Mesenchymal stem cell (in vitro differentiated cells and primary cell): ENCODE measurements at regions not wholly inside any gene's neighbourhood (a gene's known extent, or its start where the extent isn't known, plus 50 kb on each side); places are given as distances from the start of the nearest gene placed in this dataset.
"Not testable (repeated sequence)": the region's sequence is repeated elsewhere in the genome, so short reads cannot be mapped to it uniquely, and the experiment has no call there.

ENCODE experiments used
- DNase-seq: peaks from one replicate; pipeline ENCODE4 v3.0.0-alpha.2; 2013
- H2AFZ ChIP-seq: one replicate; pipeline ENCODE4 v1.6.1; 2013; ENCODE audit warnings: low read depth, mild to moderate bottlenecking, control low read depth, inconsistent platforms, low read length, moderate library complexity
- H2AK5ac ChIP-seq: 2 replicates; pipeline ENCODE4 v1.6.1; 2013; ENCODE audit warnings: low read length, moderate library complexity, mild to moderate bottlenecking, inconsistent platforms; ENCODE audit not compliant: severe bottlenecking
- H2BK120ac ChIP-seq: one replicate; pipeline ENCODE4 v1.6.1; 2013; ENCODE audit warnings: low read depth, mild to moderate bottlenecking, inconsistent platforms, low read length, moderate library complexity
- H2BK12ac ChIP-seq, 2 experiments: one replicate each; pipeline ENCODE4 v1.6.1; 2013; ENCODE audit warnings: inconsistent platforms in 2 of 2, low read length in 2 of 2, mild to moderate bottlenecking in 2 of 2, moderate library complexity in 2 of 2, control low read depth in 1 of 2
- H2BK15ac ChIP-seq: one replicate; pipeline ENCODE4 v1.6.1; 2013; ENCODE audit warnings: mild to moderate bottlenecking, low read depth, inconsistent platforms; ENCODE audit not compliant: poor library complexity, severe bottlenecking
- H2BK5ac ChIP-seq: 2 replicates; pipeline ENCODE4 v1.6.1; 2013; ENCODE audit warnings: low read depth, mild to moderate bottlenecking, low read length, control low read depth, inconsistent platforms; ENCODE audit not compliant: poor library complexity, severe bottlenecking
- H3K14ac ChIP-seq, 2 experiments: one replicate each; pipeline ENCODE4 v1.6.1; 2013; ENCODE audit warnings: inconsistent platforms in 2 of 2, low read length in 2 of 2, control low read depth in 1 of 2, mild to moderate bottlenecking in 1 of 2, moderate library complexity in 1 of 2
- H3K18ac ChIP-seq, 2 experiments: one replicate each; pipeline ENCODE4 v1.6.1; 2013; ENCODE audit warnings: inconsistent platforms in 2 of 2, low read length in 2 of 2, control low read depth in 1 of 2, low read depth in 1 of 2, mild to moderate bottlenecking in 1 of 2
- H3K23ac ChIP-seq, 2 experiments: one replicate each; pipeline ENCODE4 v1.6.1; 2013; ENCODE audit warnings: inconsistent platforms in 2 of 2, low read length in 2 of 2, mild to moderate bottlenecking in 2 of 2, moderate library complexity in 2 of 2, control low read depth in 1 of 2
- H3K27ac ChIP-seq: 2 replicates; pipeline ENCODE4 v1.5.1; 2013; ENCODE audit warnings: mild to moderate bottlenecking, moderate library complexity, low read length, control low read depth, inconsistent platforms; ENCODE audit not compliant: poor library complexity, severe bottlenecking
- H3K27me3 ChIP-seq, 2 experiments: 2 replicates each; pipeline versions ENCODE4 v1.6.1 to v1.7.0; 2013; ENCODE audit warnings: low read length in 2 of 2, mild to moderate bottlenecking in 2 of 2, moderate library complexity in 2 of 2, control low read depth in 1 of 2, inconsistent platforms in 1 of 2; ENCODE audit not compliant: control insufficient read depth in 1 of 2, insufficient read depth in 1 of 2
- H3K36me3 ChIP-seq, 2 experiments: 2 replicates each; pipeline versions ENCODE4 v1.6.1 to v1.7.0; 2013; ENCODE audit warnings: low read length in 2 of 2, control low read depth in 1 of 2, inconsistent platforms in 1 of 2, low read depth in 1 of 2, mild to moderate bottlenecking in 1 of 2; ENCODE audit not compliant: insufficient read depth in 2 of 2, control insufficient read depth in 1 of 2
- H3K4ac ChIP-seq, 2 experiments: one replicate each; pipeline ENCODE4 v1.6.1; 2013; ENCODE audit warnings: inconsistent platforms in 2 of 2, low read length in 2 of 2, mild to moderate bottlenecking in 2 of 2, moderate library complexity in 2 of 2, control low read depth in 1 of 2, low read depth in 1 of 2
- H3K4me1 ChIP-seq: 2 replicates; pipeline ENCODE4 v1.6.1; 2013; ENCODE audit warnings: low read depth, low read length, control low read depth; ENCODE audit not compliant: control insufficient read depth, insufficient read depth
- H3K4me2 ChIP-seq: 2 replicates; pipeline ENCODE4 v1.6.1; 2013; ENCODE audit warnings: low read length, mild to moderate bottlenecking, inconsistent platforms; ENCODE audit not compliant: poor library complexity, severe bottlenecking
- H3K4me3 ChIP-seq, 2 experiments: 2 replicates each; pipeline versions ENCODE4 v1.5.1 to v1.7.0; 2013; ENCODE audit warnings: low read length in 2 of 2, mild to moderate bottlenecking in 2 of 2, control low read depth in 1 of 2, low read depth in 1 of 2; ENCODE audit not compliant: insufficient read depth in 1 of 2
- H3K79me1 ChIP-seq: replicated peaks from 2 replicates; pipeline ENCODE4 v1.6.1; 2013; ENCODE audit warnings: mild to moderate bottlenecking, control low read depth, low read length, inconsistent platforms; ENCODE audit not compliant: poor library complexity, severe bottlenecking
- H3K9ac ChIP-seq: 2 replicates; pipeline ENCODE4 v1.7.0; 2013; ENCODE audit warnings: mild to moderate bottlenecking, low read length, moderate library complexity
- H3K9me3 ChIP-seq: 2 replicates; pipeline ENCODE4 v1.7.0; 2013; ENCODE audit warnings: mild to moderate bottlenecking, low read length; ENCODE audit not compliant: control insufficient read depth
- H4K8ac ChIP-seq: one replicate; pipeline ENCODE4 v1.6.1; 2013; ENCODE audit warnings: inconsistent platforms, mild to moderate bottlenecking, low read length, moderate library complexity
- H4K91ac ChIP-seq: one replicate; pipeline ENCODE4 v1.6.1; 2013; ENCODE audit warnings: mild to moderate bottlenecking, low read length, inconsistent platforms
- WGBS: methylation state at CpG from one replicate; pipeline ENCODE4 v1.1.7; 2013; ENCODE audit warnings: mixed read lengths; 5-methylcytosine and 5-hydroxymethylcytosine counted together

DNA sequence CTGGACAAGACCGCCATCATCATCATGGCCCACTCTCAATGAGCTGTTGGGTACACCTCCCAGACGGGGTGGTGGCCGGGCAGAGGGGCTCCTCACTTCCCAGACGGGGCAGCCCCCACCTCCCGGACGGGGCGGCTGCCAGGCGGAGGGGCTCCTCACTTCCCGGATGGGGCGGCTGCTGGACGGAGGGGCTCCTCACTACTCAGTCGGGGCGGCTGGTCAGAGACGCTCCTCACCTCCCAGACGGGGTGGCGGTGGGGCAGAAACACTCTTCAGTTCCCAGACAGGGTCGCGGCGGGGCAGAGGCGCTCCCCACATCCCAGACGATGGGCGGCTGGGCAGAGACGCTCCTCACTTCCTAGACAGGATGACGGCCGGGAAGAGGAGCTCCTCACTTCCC lies 484.5 kb upstream of the KLHL4 start:
- H3K9me3 ChIP-seq, H3K14ac ChIP-seq, H3K9ac ChIP-seq, H3K18ac ChIP-seq, H2BK120ac ChIP-seq, H2AK5ac ChIP-seq, H3K4me3 ChIP-seq, H3K4me1 ChIP-seq, H2BK15ac ChIP-seq, H3K36me3 ChIP-seq, H2BK5ac ChIP-seq, H3K23ac ChIP-seq, H3K27ac ChIP-seq, H4K91ac ChIP-seq, H3K4ac ChIP-seq, H3K79me1 ChIP-seq, DNase-seq, H4K8ac ChIP-seq, H2AFZ ChIP-seq, H2BK12ac ChIP-seq, H3K27me3 ChIP-seq, H3K4me2 ChIP-seq: not testable (repeated sequence)
- WGBS = 95% methylated on average over 22 of the region's 25 CpGs

DNA sequence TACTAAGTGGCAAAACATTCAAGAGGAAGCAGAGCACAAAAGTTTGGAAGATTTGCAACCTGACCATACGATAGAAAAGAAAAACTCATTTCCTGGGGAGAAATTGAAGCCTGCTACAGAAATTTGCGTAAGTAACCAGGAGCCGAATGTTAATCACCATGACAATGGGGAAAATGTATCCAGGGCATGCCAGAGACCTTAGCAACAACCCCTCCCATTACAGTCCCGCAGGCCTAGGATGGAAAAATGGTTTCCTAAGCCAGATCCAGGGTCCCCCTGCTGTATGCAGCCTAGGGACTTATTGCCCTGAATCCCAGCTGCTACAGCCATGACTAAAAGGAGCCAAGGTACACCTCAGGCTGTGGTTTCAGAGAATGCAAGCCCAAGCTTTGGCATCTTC lies 472.2 kb upstream of the KLHL4 start:
- no peak overlapping the region for H3K4ac ChIP-seq
- no peaks in the 10 kb centered on the region for H3K4me1 ChIP-seq
- H2AK5ac ChIP-seq = no peak overlapping the region
- H3K4me2 ChIP-seq = no peak overlapping the region
- H3K27ac ChIP-seq = no peak overlapping the region
- no peak overlapping the region for H4K91ac ChIP-seq
- H3K27me3 ChIP-seq = no peaks in the 10 kb centered on the region
- no peaks in the 10 kb centered on the region for H3K36me3 ChIP-seq
- 85% methylated on average over 4 of the region's 4 CpGs for WGBS
- H3K14ac ChIP-seq = no peak overlapping the region
- no peak overlapping the region for H4K8ac ChIP-seq
- H3K9ac ChIP-seq = no peak overlapping the region
- no peak overlapping the region for H3K18ac ChIP-seq
- no peak overlapping the region for H2AFZ ChIP-seq
- no peak overlapping the region for H3K23ac ChIP-seq
- H3K79me1 ChIP-seq = no peaks in the 10 kb centered on the region
- H2BK15ac ChIP-seq = no peak overlapping the region
- H2BK120ac ChIP-seq = no peak overlapping the region
- no peaks in the 10 kb centered on the region for H3K9me3 ChIP-seq
- H2BK12ac ChIP-seq = no peak overlapping the region
- no peak overlapping the region for H2BK5ac ChIP-seq
- no peak overlapping the region for H3K4me3 ChIP-seq
- DNase-seq = no peak

DNA sequence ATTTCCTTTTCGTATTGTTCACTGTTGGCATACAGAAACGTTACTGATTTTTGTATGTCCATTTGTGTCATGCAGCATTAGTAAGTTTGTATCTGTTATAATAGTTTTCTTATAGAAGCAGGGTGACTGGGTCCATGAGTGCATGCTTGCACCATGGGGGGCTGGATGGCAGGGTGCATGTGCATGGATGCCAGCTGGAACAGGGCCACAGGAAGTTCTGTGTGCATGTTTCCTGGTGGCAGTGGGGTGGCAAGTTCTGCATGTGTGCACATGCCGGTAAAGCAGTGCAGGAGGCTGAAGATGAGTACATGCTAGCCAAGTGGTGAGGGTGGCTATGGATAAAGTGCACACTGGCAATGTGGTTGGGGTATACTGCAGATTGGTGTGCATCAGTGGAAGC lies 468.0 kb upstream of the KLHL4 start:
- Histone ChIP-seq H3K27me3 (no peaks in the 10 kb centered on the region), H3K4ac (no peak overlapping the region), H3K36me3 (no peaks in the 10 kb centered on the region), H2BK12ac (no peak overlapping the region), H3K9ac (no peak overlapping the region), H3K4me1 (no peaks in the 10 kb centered on the region), H2AK5ac (no peak overlapping the region), H3K23ac (no peak overlapping the region), H2AFZ (no peak overlapping the region), H3K27ac (no peak overlapping the region), H3K4me2 (no peak overlapping the region), H3K14ac (no peak overlapping the region), H2BK120ac (no peak overlapping the region), H2BK5ac (no peak overlapping the region), H4K91ac (no peak overlapping the region), H4K8ac (no peak overlapping the region), H3K4me3 (no peak overlapping the region), H3K9me3 (no peaks in the 10 kb centered on the region), H2BK15ac (no peak overlapping the region), H3K18ac (no peak overlapping the region), H3K79me1 (no peaks in the 10 kb centered on the region)
- DNase-seq = no peak
- WGBS = 89% methylated on average over 3 of the region's 3 CpGs

DNA sequence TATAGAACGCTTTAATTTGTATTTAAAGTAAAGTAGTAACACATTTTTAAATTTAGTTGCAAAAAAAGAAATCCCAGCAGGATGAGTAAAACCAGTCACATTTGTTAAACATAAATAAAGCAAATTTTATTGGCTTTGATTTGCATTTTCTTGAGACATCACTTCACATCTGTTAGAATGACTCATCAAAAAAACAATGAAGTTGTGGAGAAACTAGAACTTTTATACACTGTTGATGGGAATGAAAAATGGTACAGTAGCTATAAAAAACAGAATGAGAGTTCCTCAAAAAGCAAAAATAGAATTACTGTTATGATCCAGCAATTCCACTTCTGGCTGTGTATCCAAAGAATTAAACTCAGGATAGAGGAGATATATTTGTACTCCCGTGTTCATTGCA lies 454.0 kb upstream of the KLHL4 start:
- H3K4me1 ChIP-seq = no peaks in the 10 kb centered on the region
- H2BK120ac ChIP-seq = no peak overlapping the region
- no CpG with 5 or more reads among the region's 2 CpGs for WGBS
- H3K36me3 ChIP-seq = no peaks in the 10 kb centered on the region
- H4K8ac ChIP-seq = no peak overlapping the region
- H3K27ac ChIP-seq = no peak overlapping the region
- no peak overlapping the region for H3K18ac ChIP-seq
- no peak overlapping the region for H3K23ac ChIP-seq
- H3K14ac ChIP-seq = no peak overlapping the region
- H3K4me2 ChIP-seq = no peak overlapping the region
- no peak overlapping the region for H2AK5ac ChIP-seq
- no peaks in the 10 kb centered on the region for H3K9me3 ChIP-seq
- no peak overlapping the region for H3K4ac ChIP-seq
- no peak overlapping the region for H3K4me3 ChIP-seq
- H3K9ac ChIP-seq = no peak overlapping the region
- no peak overlapping the region for H2BK12ac ChIP-seq
- H4K91ac ChIP-seq = no peak overlapping the region
- no peaks in the 10 kb centered on the region for H3K27me3 ChIP-seq
- H2BK5ac ChIP-seq = no peak overlapping the region
- H3K79me1 ChIP-seq = no peaks in the 10 kb centered on the region
- H2AFZ ChIP-seq = no peak overlapping the region
- DNase-seq = no peak
- H2BK15ac ChIP-seq = no peak overlapping the region
